ENCODE measurements at regions not wholly inside any gene's neighbourhood (a gene's known extent, or its start where the extent isn't known, plus 50 kb on each side); places are given as distances from the start of the nearest gene placed in this dataset.
A peak's percentile ranks its signal among the peaks of the same experiment; 100 is the strongest.

DNA sequence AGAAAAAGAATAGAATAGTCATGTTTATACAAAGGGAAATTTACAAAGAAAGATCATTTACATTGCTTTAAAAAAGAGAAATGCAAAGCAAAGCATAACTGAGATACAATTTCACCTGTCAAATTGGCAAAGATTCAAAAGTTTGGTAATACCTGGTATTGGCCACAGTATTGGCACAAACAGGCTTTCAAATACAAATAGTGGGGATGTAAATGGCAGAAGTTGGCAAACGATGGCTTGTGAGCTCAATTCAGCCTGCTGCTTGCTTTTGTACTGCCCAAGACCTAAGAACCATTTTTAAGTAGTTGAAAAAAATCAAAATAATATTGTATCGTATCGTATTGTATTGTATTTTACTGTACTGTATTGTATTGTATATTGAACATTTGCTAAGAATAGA, 194.5 kb upstream of the JAG1 start:
- no peak for DNase-seq

DNA sequence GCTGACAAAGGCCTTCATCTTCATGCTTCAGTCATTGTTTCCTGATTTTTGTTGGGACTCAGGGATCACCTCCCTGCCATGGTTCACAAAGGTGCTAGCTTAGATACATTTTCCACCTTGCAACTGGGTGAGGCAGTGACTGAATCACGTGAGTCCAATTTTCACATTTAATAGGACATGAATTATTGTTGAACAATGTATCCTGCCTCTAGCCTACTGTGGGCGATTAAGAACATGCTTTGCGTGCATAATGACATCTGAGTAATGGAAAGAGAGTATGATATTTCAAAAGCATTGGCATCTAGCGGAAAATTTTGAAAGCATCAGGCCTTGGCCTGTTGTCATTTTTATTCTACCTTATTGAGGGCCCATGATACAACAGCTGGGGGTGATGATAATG, 199.2 kb upstream of the JAG1 start:
- DNase-seq: no peak

DNA sequence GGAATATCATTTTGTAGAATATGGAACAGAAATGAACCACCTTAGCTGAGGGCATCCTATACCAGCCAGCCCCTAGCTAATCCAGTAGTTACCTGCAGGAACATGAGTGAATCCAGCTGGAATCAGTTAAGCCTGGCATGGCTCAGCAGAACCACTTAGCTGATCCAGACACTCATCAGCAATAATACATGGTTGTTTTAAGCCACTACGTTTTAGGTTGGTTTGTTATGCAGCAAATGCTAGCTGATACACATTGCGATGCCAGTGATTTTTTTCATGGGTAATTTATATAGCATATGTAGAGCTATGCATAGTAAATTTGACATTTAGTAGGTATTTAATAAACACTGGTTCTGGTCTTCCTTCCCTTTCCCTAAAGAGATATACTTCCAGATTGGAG, 201.9 kb upstream of the JAG1 start:
- no peak for DNase-seq

DNA sequence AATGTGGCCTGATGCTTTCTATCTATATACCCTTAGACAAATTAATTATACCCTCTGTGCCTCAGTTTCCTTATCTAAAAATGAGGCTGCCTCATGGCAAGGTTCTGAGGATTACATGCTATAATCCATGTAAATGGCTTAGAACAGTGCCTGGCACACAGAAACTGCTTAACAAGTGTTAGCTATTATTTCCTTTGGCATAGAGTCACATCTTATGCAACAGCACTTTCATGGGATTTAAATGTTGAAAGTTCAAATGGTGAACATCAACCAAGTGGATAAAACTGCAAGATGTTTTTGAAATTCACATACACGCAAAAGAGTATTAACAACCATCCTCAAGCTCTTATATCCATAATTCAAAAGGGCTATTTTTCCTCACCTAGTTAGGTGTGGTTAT, 202.8 kb upstream of the JAG1 start:
- no peak for DNase-seq

DNA sequence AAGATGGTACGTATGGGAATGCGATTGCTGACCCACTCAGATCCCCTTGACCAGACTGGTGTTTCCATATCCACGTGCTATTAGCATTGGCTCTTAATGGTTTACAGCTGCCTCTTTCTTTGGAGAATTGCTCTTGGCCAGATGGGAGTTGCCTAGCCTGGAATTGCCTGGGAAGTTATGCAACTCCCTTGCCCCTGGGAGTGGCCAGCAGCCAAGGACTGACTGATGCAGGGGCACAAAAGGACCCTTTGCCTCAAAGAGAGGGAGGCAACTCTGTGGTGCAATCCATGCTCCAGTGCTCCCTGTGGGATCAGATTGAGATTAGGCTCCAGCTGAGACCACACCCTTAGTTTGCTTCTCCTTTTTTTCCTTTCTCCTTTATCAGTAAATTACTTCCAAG, 203.5 kb upstream of the JAG1 start:
- no peak for DNase-seq

DNA sequence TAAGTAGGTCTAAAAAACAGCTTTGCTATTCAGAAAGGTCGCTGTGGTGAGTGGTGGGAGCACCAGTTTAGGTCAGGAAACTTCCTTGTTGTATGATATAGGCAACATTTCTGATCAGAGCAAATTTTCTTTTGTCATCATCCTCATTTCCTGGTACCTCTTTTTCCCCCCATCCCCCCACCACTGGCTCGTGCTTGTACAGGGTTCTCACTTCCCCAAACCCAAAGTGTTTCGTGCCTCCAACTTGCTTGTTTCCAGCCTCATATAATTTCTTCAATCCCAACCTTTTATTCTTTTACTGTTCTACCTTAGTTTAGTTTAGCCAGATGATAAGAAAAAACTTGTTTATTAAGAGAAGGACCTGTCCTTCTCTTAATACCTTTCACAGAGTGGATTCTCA, 209.4 kb upstream of the JAG1 start:
- DNase-seq: peak; percentile 14 to 24

DNA sequence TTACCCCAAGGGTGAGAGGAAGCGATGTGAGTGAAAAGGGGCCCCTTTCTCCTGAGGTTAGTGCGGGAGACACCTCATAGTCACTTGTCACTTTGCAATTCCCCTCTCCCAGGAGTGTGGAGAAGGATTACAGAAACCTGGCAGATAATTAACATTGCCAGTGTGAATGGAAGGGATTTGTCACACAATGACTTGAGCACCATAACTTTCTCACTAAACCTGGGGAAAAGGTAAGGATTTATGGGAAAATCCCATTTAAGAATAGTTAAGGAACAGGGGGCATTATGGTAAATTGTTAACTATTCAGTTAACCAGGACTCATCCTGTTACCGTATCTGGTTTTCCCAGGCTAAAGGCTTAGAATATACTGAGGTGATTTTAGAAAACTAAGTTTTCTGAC, 219.5 kb upstream of the JAG1 start:
- no peak for DNase-seq

DNA sequence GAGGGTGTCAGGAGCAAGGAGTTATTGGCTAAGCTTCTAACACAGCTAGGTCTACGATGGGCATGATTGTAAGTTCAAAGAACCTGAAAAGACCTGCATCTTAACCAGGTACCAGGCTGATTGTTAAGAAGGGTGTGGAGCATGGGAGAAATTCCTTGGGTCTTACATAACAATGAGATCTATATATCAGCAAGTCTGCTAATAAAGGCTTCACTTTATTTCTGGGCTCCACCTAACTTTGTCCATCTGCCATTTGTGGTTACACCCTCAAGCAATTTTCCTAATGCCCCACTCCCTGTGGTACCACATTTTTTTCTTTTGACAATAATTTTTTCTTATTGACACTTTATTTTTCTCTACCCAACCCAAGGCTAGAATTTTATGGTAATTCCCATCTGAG, 223.5 kb upstream of the JAG1 start:
- no peak for DNase-seq

DNA sequence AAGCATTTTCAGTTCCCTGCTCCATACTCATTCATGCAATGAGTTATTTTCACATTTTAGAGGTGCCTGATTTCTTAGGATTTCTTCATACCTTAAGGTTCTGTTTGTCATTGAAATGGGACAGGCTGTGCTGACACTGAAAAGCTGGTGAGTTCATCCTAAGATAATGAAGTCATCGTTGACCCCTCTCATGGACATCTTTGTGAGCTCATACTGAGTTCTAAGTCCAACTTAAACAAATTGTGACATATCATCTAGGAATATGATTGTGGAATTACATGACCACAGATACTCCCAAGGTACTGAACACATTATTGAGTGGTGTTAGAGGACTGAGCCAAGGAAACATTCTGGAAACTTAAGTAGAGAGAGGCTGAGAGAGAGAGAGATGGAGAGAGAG, 224.8 kb upstream of the JAG1 start:
- no peak for DNase-seq

DNA sequence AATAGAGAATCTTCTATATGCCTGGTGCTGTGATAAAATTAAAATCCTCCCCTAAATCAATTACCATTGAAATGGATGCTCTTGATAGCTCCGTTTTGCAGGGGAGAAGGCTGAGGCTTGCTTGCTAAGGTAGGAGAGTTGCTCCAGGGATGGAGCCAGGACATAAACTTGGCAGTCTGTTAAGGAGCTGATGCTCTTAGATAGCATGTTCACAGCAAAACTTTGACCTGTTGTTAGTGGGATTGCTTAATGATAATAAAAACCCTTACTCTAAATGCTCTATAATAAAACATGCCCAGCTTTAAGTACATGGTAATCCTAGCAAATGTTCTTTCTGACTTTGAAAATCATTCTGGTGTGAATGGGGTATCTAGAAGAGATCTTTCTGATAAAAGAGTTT, 228.4 kb upstream of the JAG1 start:
- no peak for DNase-seq

DNA sequence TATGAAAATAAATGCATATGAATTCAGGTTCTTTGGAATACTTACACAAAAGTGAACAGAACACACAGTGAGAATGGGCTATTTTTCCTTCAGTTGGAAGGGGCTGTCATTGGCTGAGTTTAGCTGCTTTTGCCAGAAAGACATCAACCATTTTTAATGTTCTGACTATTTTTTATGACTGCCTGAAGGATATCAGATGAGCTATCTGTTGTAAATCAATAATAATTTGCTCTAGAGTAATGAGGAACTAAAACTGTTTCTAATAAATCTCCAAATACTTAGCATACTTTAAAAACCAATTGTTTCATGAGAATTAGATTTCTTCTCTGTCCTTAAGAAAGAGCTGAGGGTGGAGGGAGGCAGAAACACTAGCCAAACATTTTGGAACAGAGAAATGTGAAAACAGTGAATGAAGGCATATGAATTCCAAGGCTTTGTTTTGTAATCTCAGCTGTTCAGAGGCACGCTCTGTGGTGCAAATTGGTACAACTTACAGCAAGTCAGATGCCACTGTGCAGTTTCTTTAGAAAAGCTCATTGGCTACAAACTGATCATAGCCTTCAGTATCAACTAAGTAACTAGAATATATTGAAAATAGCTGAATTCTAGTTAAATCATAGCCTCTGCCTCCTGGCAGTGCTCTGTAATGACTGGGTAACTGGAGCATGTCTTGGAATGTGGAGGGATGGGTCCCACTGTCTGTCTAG, 228.9 kb upstream of the JAG1 start:
- DNase-seq: no peak

DNA sequence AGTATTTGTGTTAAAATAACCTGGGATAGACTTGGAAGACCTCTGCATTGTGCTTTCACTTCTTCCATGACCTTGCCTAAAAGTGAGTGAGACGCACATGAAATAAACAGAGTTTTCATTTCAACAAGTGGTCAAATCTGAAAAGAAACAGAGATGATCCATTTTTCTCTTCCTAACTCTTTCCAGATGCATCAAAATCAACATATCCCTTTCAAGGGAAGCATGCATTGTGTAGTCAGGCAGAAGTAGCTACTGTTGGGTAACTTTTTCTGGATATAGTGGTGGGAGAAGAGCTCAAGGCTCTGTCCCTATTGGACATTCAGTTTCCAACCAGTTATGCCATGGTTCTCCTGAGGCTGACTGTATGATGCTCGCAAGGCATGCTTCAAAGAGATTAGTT, 233.0 kb upstream of the JAG1 start:
- DNase-seq: no peak

DNA sequence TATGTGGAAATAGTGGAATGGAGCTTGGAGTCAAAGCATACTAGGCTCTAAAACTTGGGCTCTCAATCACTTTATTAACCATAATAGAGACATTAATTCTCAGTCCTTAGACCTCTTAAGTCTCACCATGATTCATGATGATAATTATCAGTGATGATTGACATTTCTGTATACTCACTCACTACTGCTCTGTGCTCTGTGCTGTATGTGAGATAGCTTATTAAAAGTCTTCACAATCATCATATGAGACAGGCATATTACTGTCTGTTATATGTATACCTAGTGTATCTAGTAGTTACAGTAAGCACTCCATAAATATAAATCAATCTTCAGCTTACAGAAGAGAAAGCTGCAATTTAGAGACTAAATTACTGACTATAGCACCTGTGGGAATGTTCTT, 236.0 kb upstream of the JAG1 start:
- no peak for DNase-seq

DNA sequence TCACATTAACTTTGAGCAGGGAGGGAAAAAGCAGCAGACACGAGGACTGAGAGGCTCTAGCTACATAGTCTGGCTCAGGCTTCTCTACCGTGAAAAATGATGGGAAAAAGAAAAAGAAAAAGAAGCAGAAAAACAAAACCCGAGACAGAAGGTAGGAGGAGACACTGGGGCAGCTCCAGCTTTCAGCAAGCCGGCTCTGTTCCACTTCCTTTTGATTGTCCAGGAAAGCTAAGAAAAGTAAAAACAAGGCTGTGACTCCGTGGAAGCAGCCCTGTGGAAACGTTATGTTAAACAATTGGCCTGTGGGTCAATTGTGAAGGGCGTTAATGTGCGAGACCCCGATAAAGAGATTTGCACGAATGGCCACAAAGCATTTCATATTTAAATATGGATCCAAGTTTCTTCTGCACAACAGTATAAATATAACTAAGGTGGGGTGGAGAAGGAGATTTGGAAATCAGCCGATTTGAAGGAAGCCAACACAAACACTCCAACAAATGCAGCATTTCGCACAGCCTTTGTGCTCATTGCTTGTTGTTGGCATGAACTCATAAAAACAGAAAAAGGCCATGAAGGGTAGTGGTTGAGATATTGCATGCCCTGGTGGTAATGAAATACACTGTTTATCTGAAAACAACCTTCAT, 236.9 kb upstream of the JAG1 start:
- no peak for DNase-seq

DNA sequence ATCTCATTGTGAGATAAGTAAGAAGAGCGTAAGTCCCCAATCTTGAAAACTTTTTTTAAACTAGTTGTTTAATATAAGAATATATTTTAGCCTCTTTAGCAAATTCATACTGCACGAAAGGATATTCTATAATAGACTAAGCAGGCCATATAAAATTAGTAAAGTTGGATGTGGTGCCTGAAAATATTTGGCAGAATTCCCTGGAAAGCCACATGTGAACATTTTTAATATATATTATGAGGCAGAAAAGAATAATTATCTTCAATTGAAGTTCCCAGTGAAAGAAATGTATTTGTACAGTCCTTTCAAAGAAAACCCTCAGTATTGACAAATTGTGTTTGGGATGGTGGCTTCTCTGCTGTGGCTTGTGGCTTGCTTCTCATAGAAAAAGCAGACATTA, 237.5 kb upstream of the JAG1 start:
- no peak for DNase-seq

DNA sequence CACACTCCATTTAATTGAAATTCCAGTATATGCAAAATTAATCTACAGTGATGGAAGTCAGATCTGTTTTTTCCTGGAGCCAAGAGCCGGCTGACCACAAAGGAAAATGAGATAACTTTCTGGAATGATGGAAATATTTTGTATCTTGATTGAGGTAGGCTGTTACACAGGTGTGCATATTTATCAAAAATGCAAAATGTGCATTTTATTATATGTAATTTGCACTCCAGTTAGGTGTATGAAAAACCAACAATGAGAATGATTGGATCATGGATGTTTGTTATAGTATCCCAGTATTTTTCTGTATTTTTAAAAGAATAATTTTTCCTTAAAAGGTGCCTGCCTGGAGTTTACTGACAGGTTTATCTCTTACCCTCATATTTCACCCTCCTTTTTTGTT, 242.0 kb upstream of the JAG1 start:
- no peak for DNase-seq

DNA sequence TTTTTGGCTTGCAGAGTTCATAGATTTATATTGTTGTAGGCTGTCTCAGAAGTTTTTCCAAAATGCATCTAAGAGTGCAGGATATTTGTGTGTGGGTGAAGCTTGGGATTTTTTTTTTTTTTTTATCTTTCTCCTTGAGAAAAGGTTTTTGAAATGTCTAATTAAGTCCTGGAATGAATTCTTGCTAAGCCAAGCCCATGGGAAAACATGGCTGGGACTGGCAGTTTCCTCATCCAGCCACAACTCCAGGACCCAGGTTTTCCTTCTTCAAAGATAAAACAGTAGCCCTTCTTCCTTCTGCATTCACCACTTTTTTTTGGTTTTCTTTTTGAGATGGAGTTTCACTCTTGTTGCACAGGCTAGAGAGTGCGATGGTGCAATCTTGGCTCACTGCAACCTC, 242.5 kb upstream of the JAG1 start:
- no peak for DNase-seq

DNA sequence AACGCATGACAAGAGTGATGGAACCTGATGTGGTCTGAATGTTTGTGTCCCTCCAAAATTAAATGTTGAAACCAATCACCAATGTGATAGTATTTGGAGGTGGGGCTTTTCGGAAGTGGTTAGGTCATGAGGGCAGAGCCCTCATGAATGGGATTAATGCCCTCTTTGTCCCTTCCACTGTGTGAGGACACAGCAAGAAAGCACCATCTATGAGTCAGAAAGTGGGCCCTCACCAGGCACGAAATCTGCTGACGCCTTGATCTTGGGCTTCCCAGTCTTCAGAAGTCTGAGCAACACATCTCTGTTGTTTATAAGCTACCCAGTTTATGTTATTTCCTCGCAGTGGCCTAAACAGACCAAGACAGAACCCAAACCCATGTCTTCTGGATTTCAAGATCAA, 244.0 kb upstream of the JAG1 start:
- no peak for DNase-seq

DNA sequence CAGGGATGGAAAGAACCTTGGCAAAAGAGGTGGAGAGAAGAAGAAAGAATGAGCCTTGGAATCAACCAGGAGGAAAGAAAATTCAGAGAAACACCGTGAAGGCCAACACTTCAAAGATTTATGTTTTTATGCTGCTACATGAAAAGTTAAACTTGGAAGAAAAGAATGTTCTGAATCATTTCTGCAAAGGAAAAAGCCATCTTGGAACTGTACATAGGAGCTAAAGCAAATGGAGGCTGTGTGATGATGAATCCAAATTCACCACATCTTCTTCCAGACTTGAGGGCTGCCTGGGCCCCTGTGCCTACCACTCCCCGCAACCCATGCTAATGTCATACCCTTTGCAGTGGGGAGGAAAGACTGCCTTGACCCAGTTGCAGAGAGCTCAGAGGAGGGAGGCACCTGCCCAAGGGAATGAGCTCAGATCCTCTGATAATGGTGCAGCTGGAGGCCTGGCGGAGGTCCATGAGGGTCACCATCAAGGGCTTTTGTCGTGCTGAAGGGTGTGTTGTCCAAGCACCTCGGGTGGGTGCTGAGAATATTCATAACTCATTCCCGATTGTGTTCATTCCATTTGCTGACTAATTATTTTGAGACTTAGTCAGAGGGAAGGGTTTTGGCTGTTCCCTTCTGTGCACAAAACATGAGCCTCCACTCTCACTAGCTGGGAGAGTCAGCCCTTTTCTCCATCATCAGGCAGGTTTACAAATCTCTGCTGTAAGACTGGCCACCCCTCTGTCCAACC, 245.8 kb upstream of the JAG1 start:
- DNase-seq: no peak

DNA sequence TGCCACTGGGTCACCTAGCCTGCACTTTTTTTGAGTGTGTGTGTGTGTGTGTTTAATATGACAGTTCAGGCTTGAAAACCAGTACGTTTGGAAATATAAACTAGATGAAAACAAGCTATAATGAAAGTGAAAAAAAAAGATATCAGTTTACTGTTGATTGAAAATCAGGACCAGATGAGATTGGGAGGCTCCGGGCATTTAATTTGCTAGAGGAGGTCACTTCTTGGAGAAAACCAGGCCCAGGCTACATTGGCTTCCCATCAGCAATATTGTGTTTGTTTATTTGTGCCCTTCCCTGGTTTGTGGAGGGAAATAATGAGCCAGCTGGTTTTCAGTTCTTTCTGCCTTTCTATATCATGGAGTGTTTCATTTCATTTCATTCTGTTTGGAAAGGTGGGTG, 246.6 kb upstream of the JAG1 start:
- no peak for DNase-seq

DNA sequence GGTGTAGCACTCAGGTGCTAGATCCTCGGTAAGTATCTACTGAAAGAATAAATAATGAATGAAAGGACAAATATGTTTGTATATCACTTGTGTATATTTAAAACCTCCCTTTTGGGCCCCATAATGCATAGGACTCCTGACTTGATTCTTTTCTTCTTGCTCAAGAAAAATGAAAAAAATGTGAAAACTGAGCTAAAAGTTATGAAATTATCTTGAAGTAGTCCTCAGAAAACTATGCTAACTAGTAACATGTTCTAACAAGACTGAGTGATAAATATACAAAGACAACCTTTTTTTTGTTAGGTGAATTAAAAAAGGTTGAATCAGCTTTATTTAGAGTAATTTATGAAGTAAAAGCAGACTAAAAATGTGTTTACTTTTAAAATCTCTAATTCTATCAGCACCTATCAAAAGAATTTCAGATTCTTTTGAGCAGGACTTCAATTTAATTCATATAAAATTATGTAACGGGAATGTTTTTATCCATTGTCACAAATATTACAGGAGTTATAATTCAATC, 247.8 kb upstream of the JAG1 start:
- DNase-seq: no peak

DNA sequence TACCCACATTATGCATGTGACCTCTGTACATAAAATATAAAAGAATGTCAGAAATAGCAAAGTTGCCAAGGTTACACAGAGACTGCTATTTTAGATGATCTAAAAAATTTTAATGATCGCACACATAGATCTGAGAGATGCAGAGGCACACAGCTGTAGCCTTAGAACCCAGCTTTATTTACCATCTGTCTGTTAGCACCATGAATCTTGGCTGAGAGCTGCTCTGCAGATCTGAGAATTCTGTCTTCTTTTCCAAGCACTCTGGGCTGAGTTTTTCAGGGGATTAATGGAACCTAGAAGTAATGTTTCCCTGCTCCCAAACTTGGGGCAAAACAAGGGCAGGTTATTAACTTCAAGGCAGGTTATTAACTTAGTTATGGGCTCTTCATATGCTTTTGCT, 248.7 kb upstream of the JAG1 start:
- no peak for DNase-seq

DNA sequence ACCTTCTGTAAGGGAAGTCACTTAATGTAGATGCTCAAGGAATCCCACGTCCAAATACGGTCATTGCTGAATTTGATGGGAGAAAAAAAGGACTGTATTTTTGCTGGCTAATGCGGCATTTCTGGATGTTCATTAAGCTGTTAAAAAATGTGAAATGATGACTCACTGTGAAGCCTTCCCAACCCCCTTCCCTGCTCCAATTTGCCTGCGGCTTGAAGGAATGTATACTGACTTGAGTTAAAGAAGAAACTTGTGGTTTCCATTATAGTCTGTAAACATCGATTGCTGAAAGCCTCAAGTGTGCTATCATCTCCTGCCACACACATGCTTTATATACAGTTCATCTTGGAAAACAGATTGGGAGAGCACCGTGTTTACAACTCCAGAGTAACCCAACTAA, 249.1 kb upstream of the JAG1 start:
- no peak for DNase-seq

DNA sequence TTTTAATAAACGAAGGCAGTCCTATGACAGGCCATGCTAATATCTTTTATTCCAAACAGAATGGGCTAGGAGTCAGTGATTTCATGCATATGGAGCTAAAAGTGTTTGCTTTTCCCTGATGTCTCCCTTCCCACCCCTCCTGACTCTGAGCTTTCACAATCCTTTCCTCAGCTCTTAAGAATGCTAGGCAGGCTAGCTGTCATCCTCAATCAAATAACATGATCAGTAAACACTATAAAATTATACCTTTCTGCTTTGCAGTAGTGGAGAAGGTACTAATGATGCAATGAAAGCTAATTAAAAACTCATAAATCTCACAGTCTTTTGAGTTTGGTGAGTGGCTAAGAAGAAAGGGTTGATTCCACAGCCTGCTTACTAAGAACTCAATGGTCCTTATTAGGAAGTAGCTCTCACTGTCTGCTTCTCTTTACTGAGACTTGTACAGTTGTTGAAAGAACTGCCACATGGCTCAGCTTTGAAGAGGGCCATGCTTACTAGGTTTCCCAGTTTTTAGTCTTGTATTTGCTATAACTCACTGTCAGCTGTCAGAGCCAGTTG, 250.9 kb upstream of the JAG1 start:
- no peak for DNase-seq
